Osteocyte (in vitro differentiated cells): ENCODE measurements at regions not wholly inside any gene's neighbourhood (a gene's known extent, or its start where the extent isn't known, plus 50 kb on each side); places are given as distances from the start of the nearest gene placed in this dataset.
"Not testable (repeated sequence)": the region's sequence is repeated elsewhere in the genome, so short reads cannot be mapped to it uniquely, and the experiment has no call there.

Source experiments
- DNase-seq: peaks from one replicate; pipeline ENCODE4 v3.0.0; 2021; ENCODE audit warnings: mixed read lengths; ENCODE audit not compliant: unreplicated experiment; ENCODE audit errors: extremely low spot score
- H3K27ac Mint-ChIP-seq: one replicate; pipeline ENCODE4 v1.8.0; 2021; ENCODE audit warnings: mild to moderate bottlenecking, mixed read lengths; ENCODE audit not compliant: unreplicated experiment
- H3K27me3 Mint-ChIP-seq: one replicate; pipeline ENCODE4 v1.8.0; 2021; ENCODE audit warnings: mixed read lengths; ENCODE audit not compliant: unreplicated experiment
- H3K36me3 Mint-ChIP-seq: one replicate; pipeline ENCODE4 v1.8.0; 2021; ENCODE audit warnings: mixed read lengths; ENCODE audit not compliant: unreplicated experiment
- H3K4me1 Mint-ChIP-seq: one replicate; pipeline ENCODE4 v1.8.0; 2021; ENCODE audit warnings: mixed read lengths; ENCODE audit not compliant: unreplicated experiment
- H3K4me3 Mint-ChIP-seq: one replicate; pipeline ENCODE4 v1.8.0; 2021; ENCODE audit warnings: mild to moderate bottlenecking, moderate library complexity, mixed read lengths; ENCODE audit not compliant: unreplicated experiment
- H3K9me3 Mint-ChIP-seq: one replicate; pipeline ENCODE4 v1.8.0; 2021; ENCODE audit warnings: mixed read lengths; ENCODE audit not compliant: unreplicated experiment
- TF ChIP-seq, protein P1 (sequence below): fragments of 200-600 bp; sonication (generic); IDR thresholded peaks from 2 replicates; pipeline ENCODE4 v1.5.0; 2021; ENCODE audit warnings: antibody characterized with exemption, mild to moderate bottlenecking, moderate library complexity

DNA sequence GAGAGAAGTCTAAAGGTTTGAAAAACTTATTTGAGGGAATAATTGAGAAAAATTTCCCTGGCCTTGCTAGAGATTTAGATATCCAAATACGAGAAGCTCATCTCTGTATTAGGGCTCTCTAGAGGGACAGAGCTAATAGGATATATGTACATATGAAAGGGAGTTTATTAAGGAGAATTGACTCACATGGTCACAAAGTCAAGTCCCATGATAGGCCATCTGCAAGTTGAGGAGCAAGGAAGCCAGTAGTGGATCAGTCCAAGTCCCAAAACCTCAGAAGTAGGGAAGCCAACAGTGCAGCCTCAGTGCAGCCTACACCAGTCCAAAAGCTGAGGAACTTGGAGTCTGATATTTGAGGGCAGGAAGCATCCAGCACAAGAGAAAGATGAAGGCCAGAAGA, 126.7 kb downstream of the PJA2 start:
- H3K27me3 Mint-ChIP-seq, H3K4me3 Mint-ChIP-seq, H3K4me1 Mint-ChIP-seq, H3K27ac Mint-ChIP-seq, DNase-seq: not testable (repeated sequence)
- Mint-ChIP-seq H3K9me3 (peaks cover 34% of the 10 kb centered on the region), H3K36me3 (peaks cover 17% of the 10 kb centered on the region)

DNA sequence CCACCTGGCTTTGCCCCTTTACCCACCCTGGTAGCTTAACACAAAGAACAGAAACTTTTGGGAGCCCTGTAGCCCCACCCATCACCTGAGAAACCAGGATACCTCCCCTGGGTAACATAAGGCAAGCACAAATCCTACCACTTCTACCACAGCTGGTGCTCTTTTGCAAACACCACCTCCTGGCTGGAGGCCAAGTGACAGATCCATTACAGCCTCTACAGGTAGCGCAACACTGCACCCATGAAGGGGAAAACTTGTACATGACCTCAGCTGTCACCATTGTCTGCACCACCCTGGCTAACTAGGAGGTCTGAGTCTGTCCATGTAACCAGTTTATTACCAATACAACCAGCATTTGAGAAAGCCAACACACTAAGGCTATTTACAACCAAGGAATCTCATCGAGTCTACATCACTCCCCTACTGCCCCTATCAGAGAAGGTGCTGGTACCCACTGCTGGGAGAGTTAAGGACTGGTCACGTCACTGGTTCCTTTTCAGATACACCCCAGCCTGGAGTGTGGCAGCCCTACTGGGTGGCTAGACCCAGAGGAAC, 128.6 kb downstream of the PJA2 start:
- Mint-ChIP-seq H3K9me3 (peaks cover 23% of the 10 kb centered on the region), H3K4me1 (no peaks in the 10 kb centered on the region), H3K27me3 (no peaks in the 10 kb centered on the region), H3K36me3 (peaks cover 11% of the 10 kb centered on the region), H3K4me3 (no peak overlapping the region), H3K27ac (no peak overlapping the region)
- TF ChIP-seq, protein P1, sequence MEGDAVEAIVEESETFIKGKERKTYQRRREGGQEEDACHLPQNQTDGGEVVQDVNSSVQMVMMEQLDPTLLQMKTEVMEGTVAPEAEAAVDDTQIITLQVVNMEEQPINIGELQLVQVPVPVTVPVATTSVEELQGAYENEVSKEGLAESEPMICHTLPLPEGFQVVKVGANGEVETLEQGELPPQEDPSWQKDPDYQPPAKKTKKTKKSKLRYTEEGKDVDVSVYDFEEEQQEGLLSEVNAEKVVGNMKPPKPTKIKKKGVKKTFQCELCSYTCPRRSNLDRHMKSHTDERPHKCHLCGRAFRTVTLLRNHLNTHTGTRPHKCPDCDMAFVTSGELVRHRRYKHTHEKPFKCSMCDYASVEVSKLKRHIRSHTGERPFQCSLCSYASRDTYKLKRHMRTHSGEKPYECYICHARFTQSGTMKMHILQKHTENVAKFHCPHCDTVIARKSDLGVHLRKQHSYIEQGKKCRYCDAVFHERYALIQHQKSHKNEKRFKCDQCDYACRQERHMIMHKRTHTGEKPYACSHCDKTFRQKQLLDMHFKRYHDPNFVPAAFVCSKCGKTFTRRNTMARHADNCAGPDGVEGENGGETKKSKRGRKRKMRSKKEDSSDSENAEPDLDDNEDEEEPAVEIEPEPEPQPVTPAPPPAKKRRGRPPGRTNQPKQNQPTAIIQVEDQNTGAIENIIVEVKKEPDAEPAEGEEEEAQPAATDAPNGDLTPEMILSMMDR = no peak
- DNase-seq = no peak

DNA sequence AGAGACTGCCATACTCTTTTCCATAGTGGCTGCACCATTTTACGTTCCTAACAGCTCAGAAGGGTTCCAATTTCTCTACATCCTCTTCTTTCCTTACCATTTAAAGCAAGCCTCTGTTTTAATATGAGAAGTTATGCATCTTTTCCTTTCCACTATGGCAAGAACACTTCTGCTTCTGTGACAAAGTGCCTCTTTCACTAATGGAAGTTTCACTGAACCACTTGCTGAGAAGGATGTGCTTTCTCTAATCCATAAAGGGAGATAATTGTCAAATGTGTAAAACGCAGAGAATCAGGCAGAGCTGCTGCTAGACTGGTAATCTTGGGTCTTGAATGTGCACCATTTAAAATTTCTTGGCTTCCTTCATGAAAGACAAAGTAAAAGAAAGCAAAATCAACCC, 131.6 kb downstream of the PJA2 start:
- H3K27me3 Mint-ChIP-seq = no peaks in the 10 kb centered on the region
- no peak overlapping the region for H3K27ac Mint-ChIP-seq
- H3K4me3 Mint-ChIP-seq = no peak overlapping the region
- TF ChIP-seq, protein P1 = no peak
- no peak for DNase-seq
- peaks cover 3% of the 10 kb centered on the region for H3K4me1 Mint-ChIP-seq
- no peaks in the 10 kb centered on the region for H3K9me3 Mint-ChIP-seq
- no peaks in the 10 kb centered on the region for H3K36me3 Mint-ChIP-seq

DNA sequence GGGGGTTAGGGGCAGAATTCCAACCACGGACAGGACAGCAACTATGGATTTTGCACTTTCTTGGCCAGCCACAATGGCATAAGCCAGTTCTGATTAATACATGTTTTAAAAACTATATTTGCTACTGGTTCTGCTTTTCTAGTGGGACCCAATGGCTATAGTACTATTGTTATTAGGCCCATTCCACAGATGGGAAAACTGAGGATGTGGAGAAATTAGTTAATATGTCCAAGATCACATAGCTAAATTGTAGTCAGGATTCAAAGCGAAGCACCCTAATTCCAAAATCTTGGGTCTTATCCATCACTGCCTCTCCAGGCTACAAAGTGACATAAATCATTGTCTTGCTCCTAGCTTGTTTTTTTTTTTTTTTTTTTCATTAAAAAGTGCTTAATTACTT, 133.9 kb downstream of the PJA2 start:
- TF ChIP-seq, protein P1 = no peak
- Mint-ChIP-seq H3K4me3 (no peak overlapping the region), H3K4me1 (peaks cover 3% of the 10 kb centered on the region), H3K9me3 (peaks cover 9% of the 10 kb centered on the region), H3K27ac (no peak overlapping the region), H3K27me3 (no peaks in the 10 kb centered on the region), H3K36me3 (peaks cover 1% of the 10 kb centered on the region)
- DNase-seq = no peak

DNA sequence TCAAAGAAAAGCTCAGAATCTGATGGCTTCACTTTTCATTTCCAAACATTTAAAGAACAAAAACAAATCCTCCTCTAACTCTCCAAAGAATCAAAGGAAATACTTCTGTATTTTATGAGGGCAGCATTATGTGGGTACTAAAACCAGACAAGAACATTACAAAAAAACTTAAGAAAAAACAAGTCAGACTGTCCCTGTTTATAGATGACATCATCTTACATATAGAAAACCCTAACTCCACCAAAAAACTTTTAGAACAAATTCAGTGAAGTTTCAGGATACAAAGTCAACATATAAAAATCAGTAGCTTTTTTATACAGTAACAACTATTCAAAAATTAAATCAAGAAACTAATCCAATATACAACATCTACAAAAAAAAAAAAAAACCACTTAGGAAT, 136.2 kb downstream of the PJA2 start:
- H3K27ac Mint-ChIP-seq = no peak overlapping the region
- H3K4me1 Mint-ChIP-seq = peaks cover 3% of the 10 kb centered on the region
- peaks cover 25% of the 10 kb centered on the region for H3K9me3 Mint-ChIP-seq
- TF ChIP-seq, protein P1 = no peak
- no peak for DNase-seq
- H3K27me3 Mint-ChIP-seq = no peaks in the 10 kb centered on the region
- H3K4me3 Mint-ChIP-seq = no peak overlapping the region
- peaks cover 4% of the 10 kb centered on the region for H3K36me3 Mint-ChIP-seq

DNA sequence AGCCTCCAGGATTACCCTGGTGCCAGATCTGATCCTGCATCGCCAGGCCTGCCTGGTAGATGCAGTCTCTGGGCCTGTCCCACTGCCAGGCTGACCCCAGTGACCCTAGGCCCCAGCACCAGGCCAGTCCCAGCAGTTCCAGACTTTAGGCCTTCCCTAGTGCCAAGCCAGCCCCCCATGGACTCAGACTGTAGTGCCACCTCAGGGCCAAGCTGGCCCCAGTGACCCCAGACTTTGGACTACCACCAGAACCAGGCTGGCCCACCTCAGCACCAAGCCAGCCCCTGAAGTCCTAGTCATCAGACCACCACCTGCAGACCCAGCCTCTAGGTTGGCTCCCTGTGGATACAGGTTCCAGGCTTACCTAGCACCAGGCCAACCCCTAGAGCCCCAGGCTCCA, 142.5 kb downstream of the PJA2 start:
- Mint-ChIP-seq H3K4me3 (no peak overlapping the region), H3K27me3 (no peaks in the 10 kb centered on the region), H3K4me1 (no peaks in the 10 kb centered on the region), H3K36me3 (peaks cover 7% of the 10 kb centered on the region), H3K27ac (no peak overlapping the region), H3K9me3 (peaks cover 21% of the 10 kb centered on the region)
- DNase-seq = no peak
- TF ChIP-seq, protein P1 = no peak
